ENCODE measurements at regions not wholly inside any gene's neighbourhood (a gene's known extent, or its start where the extent isn't known, plus 50 kb on each side); places are given as distances from the start of the nearest gene placed in this dataset.

DNA sequence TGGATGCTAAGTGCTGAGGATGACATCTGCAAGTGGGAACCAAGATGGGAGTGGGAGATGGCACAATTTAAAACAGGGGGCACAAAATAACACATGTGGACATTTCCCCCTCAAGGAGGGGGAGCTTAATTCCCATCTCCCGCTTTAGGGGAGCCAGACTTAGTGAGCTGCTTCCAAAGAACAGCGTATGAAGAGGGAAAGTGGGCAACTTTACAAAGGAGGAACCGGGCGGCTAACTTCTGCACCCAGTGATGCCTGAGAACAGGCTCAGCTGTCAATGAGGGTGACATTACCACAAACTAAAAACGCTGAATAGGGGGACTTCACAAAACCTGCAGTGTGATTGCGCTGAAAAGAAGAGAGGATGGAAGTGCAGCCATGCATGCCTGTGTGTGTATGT is 95.5 kb upstream of the NXT1 start:
- TF ChIP-seq, protein P1, sequence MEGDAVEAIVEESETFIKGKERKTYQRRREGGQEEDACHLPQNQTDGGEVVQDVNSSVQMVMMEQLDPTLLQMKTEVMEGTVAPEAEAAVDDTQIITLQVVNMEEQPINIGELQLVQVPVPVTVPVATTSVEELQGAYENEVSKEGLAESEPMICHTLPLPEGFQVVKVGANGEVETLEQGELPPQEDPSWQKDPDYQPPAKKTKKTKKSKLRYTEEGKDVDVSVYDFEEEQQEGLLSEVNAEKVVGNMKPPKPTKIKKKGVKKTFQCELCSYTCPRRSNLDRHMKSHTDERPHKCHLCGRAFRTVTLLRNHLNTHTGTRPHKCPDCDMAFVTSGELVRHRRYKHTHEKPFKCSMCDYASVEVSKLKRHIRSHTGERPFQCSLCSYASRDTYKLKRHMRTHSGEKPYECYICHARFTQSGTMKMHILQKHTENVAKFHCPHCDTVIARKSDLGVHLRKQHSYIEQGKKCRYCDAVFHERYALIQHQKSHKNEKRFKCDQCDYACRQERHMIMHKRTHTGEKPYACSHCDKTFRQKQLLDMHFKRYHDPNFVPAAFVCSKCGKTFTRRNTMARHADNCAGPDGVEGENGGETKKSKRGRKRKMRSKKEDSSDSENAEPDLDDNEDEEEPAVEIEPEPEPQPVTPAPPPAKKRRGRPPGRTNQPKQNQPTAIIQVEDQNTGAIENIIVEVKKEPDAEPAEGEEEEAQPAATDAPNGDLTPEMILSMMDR (conservative IDR thresholded peaks at IDR 0.05 in 1 of 2, IDR thresholded peaks at IDR 0.05 in 1 of 2; ENCODE audit: extremely low read depth in 1 of 2, insufficient read depth in 1 of 2, low read depth in 1 of 2, low read length in 2 of 2) = no peak
- TF ChIP-seq EZH2 (IDR thresholded peaks at IDR 0.05; ENCODE audit: borderline replicate concordance, low read length) = no peak

Measured in mammary epithelial cell (primary cell).